HG03066 (cell line): ENCODE measurements at regions not wholly inside any gene's neighbourhood (a gene's known extent, or its start where the extent isn't known, plus 50 kb on each side); places are given as distances from the start of the nearest gene placed in this dataset.
"Not testable (repeated sequence)": the region's sequence is repeated elsewhere in the genome, so short reads cannot be mapped to it uniquely, and the experiment has no call there.

Experiments
- ATAC-seq: cut with Tn5 transposase; IDR thresholded peaks from one replicate; pipeline ENCODE4 v1.9.1; 2021; ENCODE audit warnings: low read depth; ENCODE audit not compliant: unreplicated experiment

DNA sequence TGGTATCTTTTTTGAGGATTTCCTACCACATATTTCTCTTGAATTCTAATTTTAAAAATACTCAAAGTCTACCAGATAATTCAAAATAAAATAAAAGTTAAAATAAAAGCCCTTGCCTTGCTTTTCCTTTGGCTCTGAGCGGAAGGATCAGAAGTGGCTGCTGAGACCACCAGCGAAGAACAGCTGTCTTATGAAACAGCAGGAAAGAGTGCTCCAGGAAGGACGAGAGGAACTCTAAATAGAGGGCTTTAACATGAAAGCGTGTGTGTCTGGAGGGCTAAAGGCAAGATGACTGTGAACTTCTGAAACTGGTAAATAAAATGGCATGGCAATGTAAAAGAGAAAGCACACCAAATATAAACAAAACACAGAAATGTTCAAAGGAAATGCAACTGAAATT, 521.5 kb upstream of the SPRY2 start:
- ATAC-seq = no peak

DNA sequence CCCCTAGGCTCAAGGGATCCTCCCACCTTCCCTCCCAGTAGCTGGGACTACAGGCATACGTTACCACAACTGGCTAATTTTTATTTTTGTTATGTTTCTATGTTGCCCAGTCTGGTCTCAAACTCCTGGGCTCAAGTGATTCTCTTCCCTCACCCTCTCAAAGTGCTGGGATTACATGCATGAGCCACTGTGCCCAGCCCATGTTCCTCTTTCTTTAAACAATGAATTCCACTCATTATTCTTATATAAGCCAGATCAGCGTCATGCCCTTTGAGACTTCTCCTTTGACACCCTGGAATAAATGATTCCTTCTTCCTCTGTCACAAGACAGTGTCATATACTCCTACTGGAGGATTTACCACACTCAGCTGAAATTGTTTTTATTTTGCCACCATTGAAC, 519.9 kb upstream of the SPRY2 start:
- ATAC-seq = no peak

GRCh38 chr13:80858131-80858530, 517.2 kb upstream of the SPRY2 start:
- no peak for ATAC-seq

DNA sequence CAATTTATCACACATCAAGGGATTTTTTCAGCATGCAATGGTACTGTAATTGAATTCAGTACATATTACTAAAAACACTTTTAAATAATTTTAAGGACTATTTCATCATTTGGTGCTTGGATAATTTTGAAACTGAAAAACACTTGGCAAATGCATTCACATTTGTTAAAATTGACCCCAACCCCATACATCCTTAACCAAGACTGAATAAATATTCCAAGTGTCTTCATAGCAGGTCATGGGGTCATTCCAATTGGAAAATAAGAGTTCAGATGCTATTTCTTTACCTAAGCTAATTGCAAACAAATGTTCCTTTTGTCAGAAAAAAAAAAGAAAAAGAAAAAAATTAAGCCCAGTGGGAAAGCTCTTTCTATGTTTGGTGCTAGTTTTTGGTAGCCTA, 516.4 kb upstream of the SPRY2 start:
- ATAC-seq = no peak

DNA sequence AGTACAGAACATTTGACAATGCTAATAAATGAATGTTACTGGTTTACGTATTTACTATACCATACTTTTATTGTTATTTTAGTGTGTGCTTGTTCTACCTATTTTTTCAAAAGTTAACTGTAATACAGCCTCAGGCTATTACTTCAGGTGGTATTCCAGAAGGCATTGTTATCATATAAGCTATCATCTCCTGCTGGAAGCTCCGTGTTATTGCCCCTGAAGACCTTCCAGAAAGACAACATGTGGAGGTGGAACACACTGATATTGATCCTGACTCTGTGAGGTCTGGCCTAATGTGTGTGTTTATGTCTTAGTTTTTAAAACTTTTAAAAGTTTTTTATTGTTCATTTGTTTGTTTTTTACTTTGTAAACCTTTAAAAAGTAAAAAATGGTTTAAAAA, 509.8 kb upstream of the SPRY2 start:
- no peak for ATAC-seq

- ATAC-seq = no peak
Measured at GRCh38 chr13:80844164-80844563, 503.2 kb upstream of the SPRY2 start.

DNA sequence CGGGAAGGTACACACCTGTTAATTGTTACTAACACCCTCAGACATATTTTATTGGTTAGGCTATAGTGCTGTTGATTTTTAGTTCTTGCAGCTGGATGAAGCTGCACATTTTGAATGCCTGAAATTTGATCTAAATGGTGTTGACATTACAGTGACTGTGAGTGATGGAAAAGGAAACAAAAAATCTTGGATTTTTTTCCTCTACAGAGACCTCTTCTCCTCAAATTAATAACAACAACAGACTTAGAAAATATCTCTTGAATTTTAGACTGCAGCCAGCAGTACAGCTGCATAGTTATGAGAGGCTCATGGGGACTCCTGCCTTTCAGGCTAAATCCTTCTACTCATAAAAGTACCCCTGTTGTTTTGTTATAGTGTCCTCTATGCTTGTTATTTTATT, 500.5 kb upstream of the SPRY2 start:
- ATAC-seq = no peak

DNA sequence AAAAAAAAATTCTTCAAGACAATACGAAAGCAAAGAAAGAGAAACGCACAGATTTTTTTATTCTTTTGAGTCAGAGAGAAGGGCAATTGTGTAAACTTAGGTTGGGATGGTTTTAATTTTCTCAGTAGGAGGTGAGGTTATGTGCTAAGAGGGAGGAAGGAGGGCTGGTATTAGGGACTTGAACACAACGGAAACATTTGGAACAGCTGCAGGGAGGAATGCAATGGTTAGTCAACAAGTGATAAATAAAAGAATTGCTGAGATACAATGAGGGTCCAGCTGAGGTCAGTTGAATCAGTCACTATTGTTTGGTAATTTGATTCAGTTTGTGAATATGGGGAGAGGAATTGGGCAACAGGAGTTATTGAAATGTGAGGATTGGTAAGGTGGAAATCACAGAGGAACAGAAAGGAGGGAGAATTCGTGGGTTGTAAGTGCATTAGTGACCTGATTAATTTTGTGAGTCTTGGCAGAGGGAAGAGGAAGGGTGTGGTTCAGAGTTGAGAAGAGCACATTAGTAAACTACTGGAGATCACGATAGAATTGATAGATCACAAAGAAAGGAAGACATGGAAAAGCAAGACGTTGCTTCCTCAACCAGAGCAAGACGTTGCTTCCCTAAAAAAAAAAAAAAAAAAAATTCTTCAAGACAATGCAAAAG, 499.5 kb upstream of the SPRY2 start:
- no peak for ATAC-seq

DNA sequence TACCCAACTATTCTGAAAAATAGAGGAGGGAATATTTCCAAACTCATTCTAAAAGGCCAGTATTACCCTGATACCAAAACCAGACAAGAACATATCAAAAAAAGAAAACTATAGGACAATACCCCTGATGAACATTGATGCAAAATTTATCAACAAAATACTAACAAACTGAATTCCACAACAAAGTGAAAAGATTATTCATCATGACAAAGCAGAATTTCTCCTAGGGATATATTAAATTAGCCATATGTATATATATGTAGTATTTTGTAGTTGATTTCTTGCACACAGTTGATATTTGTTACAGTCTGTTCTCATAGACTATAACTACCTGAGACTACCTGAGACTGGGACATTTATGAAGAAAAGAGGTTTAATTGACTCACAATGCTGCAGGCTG, 495.0 kb upstream of the SPRY2 start:
- no peak for ATAC-seq

- no peak for ATAC-seq
Measured at GRCh38 chr13:80830431-80830830, 489.5 kb upstream of the SPRY2 start.

DNA sequence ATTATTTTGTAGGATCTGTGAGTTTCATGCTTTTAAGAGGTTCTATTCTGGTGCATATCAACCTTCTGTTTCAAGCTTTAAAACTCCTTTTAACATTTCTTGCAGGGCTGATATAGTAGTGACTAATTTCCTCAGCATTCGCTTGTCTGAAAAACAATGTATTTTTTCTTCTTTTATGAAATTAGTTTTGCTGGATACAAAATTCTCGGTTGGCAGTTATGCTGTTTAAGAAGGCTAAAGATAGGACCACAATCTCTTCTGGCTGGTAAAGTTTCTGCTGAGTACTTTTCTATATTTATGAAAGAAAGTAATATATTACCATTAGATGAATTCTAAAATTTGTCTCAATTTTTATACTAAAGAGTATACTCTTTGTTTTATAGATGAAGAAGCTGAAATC, 487.8 kb upstream of the SPRY2 start:
- ATAC-seq = no peak

- no peak for ATAC-seq
Measured at GRCh38 chr13:80825276-80825675, 484.4 kb upstream of the SPRY2 start.

DNA sequence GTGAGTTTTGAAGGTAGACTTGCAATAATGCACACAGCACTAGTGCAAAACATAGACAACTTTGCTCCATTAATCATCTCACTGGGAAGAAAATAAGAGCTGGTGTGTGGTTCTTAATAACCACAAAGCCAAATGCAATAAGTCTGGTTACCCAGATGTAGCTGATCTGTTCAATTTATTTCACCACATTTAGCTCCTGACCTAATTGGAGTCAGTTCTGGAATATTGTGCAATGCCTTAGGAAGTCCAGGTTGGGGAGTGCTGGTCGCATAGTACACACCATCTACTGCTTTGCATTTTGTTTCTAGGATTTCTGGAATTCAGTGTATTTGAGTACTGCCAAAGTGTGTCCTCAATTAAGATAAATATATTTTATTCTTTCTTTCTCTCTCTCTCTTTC, 483.3 kb upstream of the SPRY2 start:
- ATAC-seq = no peak

- no peak for ATAC-seq
Measured at GRCh38 chr13:80823472-80823871, 482.5 kb upstream of the SPRY2 start.

DNA sequence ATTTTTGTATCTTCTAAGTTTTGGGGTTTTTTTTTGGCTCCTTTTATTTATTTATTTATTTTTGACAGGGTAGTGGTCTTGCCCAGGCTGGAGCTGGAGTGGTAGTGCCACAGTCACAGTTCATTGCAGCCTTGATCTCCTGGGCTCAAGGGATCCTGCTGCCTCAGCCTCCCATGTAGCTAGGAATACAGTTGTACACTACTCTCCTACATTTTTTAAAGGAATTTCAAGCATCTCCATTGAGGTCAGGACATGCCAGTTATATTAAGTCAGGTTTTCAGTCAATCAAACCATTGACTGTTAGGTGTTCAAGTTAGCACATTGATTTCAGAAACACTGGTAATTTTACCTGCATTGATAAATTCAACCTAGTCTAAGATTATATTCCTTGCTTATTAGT, 480.5 kb upstream of the SPRY2 start:
- no peak for ATAC-seq

DNA sequence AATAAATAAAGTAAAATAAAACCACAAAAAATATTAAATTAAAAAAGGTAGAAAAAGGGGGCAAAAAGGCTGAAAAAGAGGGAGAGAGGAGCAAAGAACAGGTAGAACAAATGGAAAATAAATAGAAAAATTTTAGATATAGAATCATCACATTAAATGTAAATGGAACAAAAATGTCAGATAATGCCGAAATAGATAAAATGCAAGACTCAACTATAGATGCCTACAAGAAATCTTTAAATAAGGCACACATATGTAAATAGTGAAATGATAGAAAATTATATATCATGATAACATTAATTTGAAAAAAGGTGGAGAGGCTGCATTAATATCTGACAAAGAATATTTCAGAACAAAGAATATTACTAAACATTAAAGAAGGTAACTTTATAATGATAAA, 477.1 kb upstream of the SPRY2 start:
- ATAC-seq = no peak

- no peak for ATAC-seq
Measured at GRCh38 chr13:80814541-80814940, 473.6 kb upstream of the SPRY2 start.

GRCh38 chr13:80810294-80810693, 469.4 kb upstream of the SPRY2 start:
- not testable (repeated sequence) for ATAC-seq

GRCh38 chr13:80802946-80803345, 462.0 kb upstream of the SPRY2 start:
- no peak for ATAC-seq

DNA sequence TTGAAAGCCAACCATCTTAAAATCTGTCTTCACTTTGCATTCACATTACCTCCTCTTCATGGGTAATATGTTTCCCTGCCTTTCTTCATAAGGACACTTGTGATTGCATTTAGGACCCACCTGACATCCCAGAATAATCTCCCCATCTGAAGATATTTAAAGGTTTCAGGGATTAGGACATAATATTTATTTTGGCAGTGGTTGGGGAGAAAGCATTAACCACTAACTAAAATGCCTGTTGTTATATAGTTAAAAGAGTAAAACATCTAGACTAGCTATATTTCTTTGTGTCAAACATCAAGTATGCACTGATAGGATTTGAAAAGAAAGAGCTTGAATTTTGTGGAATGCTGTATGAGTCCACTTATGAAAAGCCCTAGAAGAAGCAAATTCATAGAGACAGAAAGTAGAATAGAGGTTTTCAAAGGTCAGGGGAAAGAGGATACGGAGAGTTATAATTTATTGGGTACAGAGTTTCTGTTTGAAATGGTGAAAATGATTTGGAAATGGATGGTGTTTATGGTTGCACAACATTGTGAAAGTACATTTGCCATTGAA, 457.7 kb upstream of the SPRY2 start:
- no peak for ATAC-seq

DNA sequence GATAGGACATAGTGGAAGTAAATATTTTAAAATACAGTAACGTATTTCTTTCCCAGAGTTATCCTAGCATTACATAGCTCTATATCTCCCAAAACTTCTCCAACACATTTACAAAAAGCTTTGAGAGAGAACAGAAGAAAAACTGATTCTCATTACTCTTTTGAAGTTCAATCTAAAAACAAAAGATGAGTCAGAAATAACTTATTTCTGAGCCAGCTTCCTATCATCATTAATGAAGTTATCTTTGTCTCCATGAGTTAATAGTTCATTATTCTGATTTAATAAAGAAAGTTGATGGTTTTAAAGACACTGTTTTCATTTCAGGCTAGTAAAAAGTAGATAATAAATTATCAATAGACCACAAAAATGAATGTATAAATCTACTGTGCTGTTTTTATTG, 446.7 kb upstream of the SPRY2 start:
- ATAC-seq = no peak

GRCh38 chr13:80783926-80784565, 443.1 kb upstream of the SPRY2 start:
- no peak for ATAC-seq
